GM23338 (cell line): ENCODE measurements at regions not wholly inside any gene's neighbourhood (a gene's known extent, or its start where the extent isn't known, plus 50 kb on each side); places are given as distances from the start of the nearest gene placed in this dataset.

ENCODE experiments used
- ATAC-seq: fragments of 200-7000 bp; cut with Tn5 transposase; 3 replicates; pipeline ENCODE4 v1.9.1; 2020
- DNase-seq: peaks from one replicate; pipeline ENCODE4 v3.0.0-alpha.2; 2015; ENCODE audit warnings: low spot score
- H2AFZ ChIP-seq: fragments of 200-600 bp; sonication (generic); 2 replicates; pipeline ENCODE4 v1.8.0; 2016; ENCODE audit warnings: antibody characterized with exemption, mild to moderate bottlenecking, moderate library complexity
- H3F3A ChIP-seq: fragments of 200-600 bp; sonication (generic); replicated peaks from 2 replicates; pipeline ENCODE4 v1.8.0; 2017; ENCODE audit warnings: antibody characterized with exemption, mixed run types, low read depth
- H3K27ac ChIP-seq: fragments of 200-600 bp; sonication (generic); 2 replicates; pipeline ENCODE4 v1.6.1; 2016; ENCODE audit warnings: low read depth
- H3K27me3 ChIP-seq: fragments of 200-600 bp; sonication (generic); 2 replicates; pipeline ENCODE4 v1.8.0; 2016; ENCODE audit warnings: mild to moderate bottlenecking, mixed run types, moderate library complexity; ENCODE audit not compliant: insufficient read depth
- H3K36me3 ChIP-seq: fragments of 200-600 bp; sonication (generic); 2 replicates; pipeline ENCODE4 v1.8.0; 2016; ENCODE audit warnings: mild to moderate bottlenecking; ENCODE audit not compliant: insufficient read depth
- H3K4me1 ChIP-seq: fragments of 200-600 bp; sonication (generic); 2 replicates; pipeline ENCODE4 v1.8.0; 2016; ENCODE audit warnings: mild to moderate bottlenecking, moderate library complexity; ENCODE audit not compliant: insufficient read depth
- H3K4me2 ChIP-seq: fragments of 200-600 bp; sonication (generic); 2 replicates; pipeline ENCODE4 v1.7.1; 2017; ENCODE audit warnings: mixed run types
- H3K4me3 ChIP-seq: fragments of 200-600 bp; sonication (generic); 2 replicates; pipeline ENCODE4 v1.6.1; 2016; ENCODE audit warnings: mixed run types
- H3K79me2 ChIP-seq: fragments of 200-600 bp; sonication (generic); replicated peaks from 2 replicates; pipeline ENCODE4 v1.8.0; 2017; ENCODE audit warnings: mild to moderate bottlenecking; ENCODE audit not compliant: insufficient read depth
- H3K9me2 ChIP-seq: fragments of 200-600 bp; sonication (generic); 2 replicates; pipeline ENCODE4 v1.8.0; 2017; ENCODE audit not compliant: insufficient read depth
- H4K20me1 ChIP-seq: fragments of 200-600 bp; sonication (generic); replicated peaks from 2 replicates; pipeline ENCODE4 v1.8.0; 2017; ENCODE audit warnings: mild to moderate bottlenecking; ENCODE audit not compliant: insufficient read depth
- H3K27ac Mint-ChIP-seq: 2 replicates; pipeline ENCODE4 v1.8.0; 2020; ENCODE audit warnings: inconsistent platforms, mild to moderate bottlenecking, moderate library complexity, mixed read lengths
- H3K27me3 Mint-ChIP-seq: 3 replicates; pipeline ENCODE4 v1.8.0; 2022; ENCODE audit warnings: low read depth, mild to moderate bottlenecking, moderate library complexity, mixed read lengths, inconsistent platforms; ENCODE audit not compliant: insufficient read depth, poor library complexity
- H3K36me3 Mint-ChIP-seq: 3 replicates; pipeline ENCODE4 v1.8.0; 2021; ENCODE audit warnings: low read depth, mild to moderate bottlenecking, inconsistent platforms, moderate library complexity, mixed read lengths
- H3K4me1 Mint-ChIP-seq: 3 replicates; pipeline ENCODE4 v1.8.0; 2020; ENCODE audit warnings: mild to moderate bottlenecking, inconsistent platforms, mixed read lengths
- H3K4me3 Mint-ChIP-seq: 3 replicates; pipeline ENCODE4 v1.8.0; 2021; ENCODE audit warnings: moderate library complexity, mild to moderate bottlenecking, inconsistent platforms, mixed read lengths
- H3K9me3 Mint-ChIP-seq: 3 replicates; pipeline ENCODE4 v1.8.0; 2020; ENCODE audit warnings: moderate library complexity, mild to moderate bottlenecking, inconsistent platforms, mixed read lengths
- CREB1 ChIP-seq: fragments of 250-450 bp; sonication (Bioruptor Pico); IDR thresholded peaks from 2 replicates; pipeline ENCODE4 v1.5.0; 2020; ENCODE audit warnings: low read depth, mild to moderate bottlenecking, moderate library complexity
- EZH2 ChIP-seq: fragments of 200-600 bp; sonication (generic); IDR thresholded peaks from one replicate; pipeline ENCODE4 v1.8.0; 2017; ENCODE audit warnings: antibody characterized with exemption, mild to moderate bottlenecking, low read depth; ENCODE audit not compliant: unreplicated experiment
- EZH2phosphoT487 ChIP-seq: fragments of 200-600 bp; sonication (generic); IDR thresholded peaks from one replicate; pipeline ENCODE4 v1.8.1; 2018; ENCODE audit warnings: antibody characterized with exemption; ENCODE audit not compliant: unreplicated experiment
- JUNB ChIP-seq: IDR thresholded peaks from one replicate; pipeline ENCODE4 v1.6.1; 2016; ENCODE audit warnings: antibody characterized with exemption; ENCODE audit not compliant: unreplicated experiment
- NANOG ChIP-seq: IDR thresholded peaks from 2 replicates; pipeline ENCODE4 v1.6.1; 2016; ENCODE audit warnings: antibody characterized with exemption, borderline replicate concordance
- POLR2AphosphoS5 ChIP-seq: IDR thresholded peaks from 2 replicates; pipeline ENCODE4 v1.6.1; 2016; ENCODE audit warnings: antibody characterized with exemption, low read depth
- STAT1 ChIP-seq: IDR thresholded peaks from one replicate; pipeline ENCODE4 v1.6.1; 2016; ENCODE audit warnings: antibody characterized with exemption; ENCODE audit not compliant: unreplicated experiment
- ZNF114 ChIP-seq: fragments of 250-450 bp; sonication (Bioruptor Pico); IDR thresholded peaks from 2 replicates; pipeline ENCODE4 v1.5.0; 2020; ENCODE audit warnings: mild to moderate bottlenecking, moderate library complexity
- ZNF331 ChIP-seq: fragments of 250-450 bp; sonication (Bioruptor Pico); IDR thresholded peaks from 2 replicates; pipeline ENCODE4 v1.5.0; 2020; ENCODE audit warnings: low read depth, mild to moderate bottlenecking, moderate library complexity
- TF ChIP-seq, protein P1 (sequence below), 2 experiments: fragments of 200-600 bp in 1 of 2; sonication (generic) in 1 of 2; conservative IDR thresholded peaks; 2 replicates each; pipeline versions ENCODE4 v1.5.1 to v1.6.1; 2016 to 2017; ENCODE audit warnings: antibody characterized with exemption in 2 of 2, low read depth in 2 of 2, mild to moderate bottlenecking in 2 of 2, moderate library complexity in 1 of 2
- TF ChIP-seq, protein P2 (sequence below): fragments of 250-450 bp; sonication (Bioruptor Pico); IDR thresholded peaks from 2 replicates; pipeline ENCODE4 v1.5.0; 2020; ENCODE audit warnings: mild to moderate bottlenecking, moderate library complexity

DNA sequence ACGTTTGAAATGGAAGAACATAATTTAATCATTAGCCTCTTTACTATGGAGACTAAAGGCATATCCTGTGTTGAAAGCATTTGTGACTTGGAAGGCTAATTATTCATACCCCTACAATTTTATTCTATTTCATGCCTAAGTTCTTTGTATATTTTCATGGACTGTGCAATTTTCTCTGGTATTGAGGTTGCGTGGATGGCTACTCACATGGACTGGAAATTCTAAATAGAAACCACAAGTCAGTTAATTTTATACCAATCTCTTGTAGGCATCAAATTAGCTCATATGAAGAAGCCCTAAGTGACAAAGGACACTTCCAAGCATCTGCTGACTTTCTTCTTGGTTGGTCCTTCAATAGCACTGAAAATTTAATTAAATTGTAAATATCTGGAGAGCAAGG, 1353.5 kb downstream of the ROBO1 start:
- H3K79me2 ChIP-seq = no peaks in the 10 kb centered on the region
- peaks cover 2% of the 10 kb centered on the region for H3K27me3 Mint-ChIP-seq
- H3K4me3 Mint-ChIP-seq = no peak overlapping the region
- no peak overlapping the region for H3K27ac ChIP-seq
- H3K4me2 ChIP-seq = no peak overlapping the region
- H3K27me3 ChIP-seq = no peaks in the 10 kb centered on the region
- no peaks in the 10 kb centered on the region for H3K36me3 ChIP-seq
- H3K4me3 ChIP-seq = no peak overlapping the region
- ATAC-seq (no peak), DNase-seq (no peak)
- no peak overlapping the region for H2AFZ ChIP-seq
- H3K4me1 ChIP-seq = no peaks in the 10 kb centered on the region; the same call in none of the 2 replicates
- 0 out of 2 replicates have a peak, but pooled peaks cover 3% of the 10 kb centered on the region for H3K9me2 ChIP-seq
- no peak overlapping the region for H3K27ac Mint-ChIP-seq
- TF ChIP-seq EZH2 (no peak), NANOG (no peak), POLR2AphosphoS5 (no peak), STAT1 (no peak), EZH2phosphoT487 (no peak), ZNF114 (CRISPR knock-in tag) (no peak), ZNF331 (no peak), JUNB (no peak), CREB1 (CRISPR knock-in tag) (no peak)
- TF ChIP-seq, protein P1, sequence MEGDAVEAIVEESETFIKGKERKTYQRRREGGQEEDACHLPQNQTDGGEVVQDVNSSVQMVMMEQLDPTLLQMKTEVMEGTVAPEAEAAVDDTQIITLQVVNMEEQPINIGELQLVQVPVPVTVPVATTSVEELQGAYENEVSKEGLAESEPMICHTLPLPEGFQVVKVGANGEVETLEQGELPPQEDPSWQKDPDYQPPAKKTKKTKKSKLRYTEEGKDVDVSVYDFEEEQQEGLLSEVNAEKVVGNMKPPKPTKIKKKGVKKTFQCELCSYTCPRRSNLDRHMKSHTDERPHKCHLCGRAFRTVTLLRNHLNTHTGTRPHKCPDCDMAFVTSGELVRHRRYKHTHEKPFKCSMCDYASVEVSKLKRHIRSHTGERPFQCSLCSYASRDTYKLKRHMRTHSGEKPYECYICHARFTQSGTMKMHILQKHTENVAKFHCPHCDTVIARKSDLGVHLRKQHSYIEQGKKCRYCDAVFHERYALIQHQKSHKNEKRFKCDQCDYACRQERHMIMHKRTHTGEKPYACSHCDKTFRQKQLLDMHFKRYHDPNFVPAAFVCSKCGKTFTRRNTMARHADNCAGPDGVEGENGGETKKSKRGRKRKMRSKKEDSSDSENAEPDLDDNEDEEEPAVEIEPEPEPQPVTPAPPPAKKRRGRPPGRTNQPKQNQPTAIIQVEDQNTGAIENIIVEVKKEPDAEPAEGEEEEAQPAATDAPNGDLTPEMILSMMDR (conservative IDR thresholded peaks at IDR 0.05; ENCODE audit: low read depth in 2 of 2) = no peak
- TF ChIP-seq, protein P2, sequence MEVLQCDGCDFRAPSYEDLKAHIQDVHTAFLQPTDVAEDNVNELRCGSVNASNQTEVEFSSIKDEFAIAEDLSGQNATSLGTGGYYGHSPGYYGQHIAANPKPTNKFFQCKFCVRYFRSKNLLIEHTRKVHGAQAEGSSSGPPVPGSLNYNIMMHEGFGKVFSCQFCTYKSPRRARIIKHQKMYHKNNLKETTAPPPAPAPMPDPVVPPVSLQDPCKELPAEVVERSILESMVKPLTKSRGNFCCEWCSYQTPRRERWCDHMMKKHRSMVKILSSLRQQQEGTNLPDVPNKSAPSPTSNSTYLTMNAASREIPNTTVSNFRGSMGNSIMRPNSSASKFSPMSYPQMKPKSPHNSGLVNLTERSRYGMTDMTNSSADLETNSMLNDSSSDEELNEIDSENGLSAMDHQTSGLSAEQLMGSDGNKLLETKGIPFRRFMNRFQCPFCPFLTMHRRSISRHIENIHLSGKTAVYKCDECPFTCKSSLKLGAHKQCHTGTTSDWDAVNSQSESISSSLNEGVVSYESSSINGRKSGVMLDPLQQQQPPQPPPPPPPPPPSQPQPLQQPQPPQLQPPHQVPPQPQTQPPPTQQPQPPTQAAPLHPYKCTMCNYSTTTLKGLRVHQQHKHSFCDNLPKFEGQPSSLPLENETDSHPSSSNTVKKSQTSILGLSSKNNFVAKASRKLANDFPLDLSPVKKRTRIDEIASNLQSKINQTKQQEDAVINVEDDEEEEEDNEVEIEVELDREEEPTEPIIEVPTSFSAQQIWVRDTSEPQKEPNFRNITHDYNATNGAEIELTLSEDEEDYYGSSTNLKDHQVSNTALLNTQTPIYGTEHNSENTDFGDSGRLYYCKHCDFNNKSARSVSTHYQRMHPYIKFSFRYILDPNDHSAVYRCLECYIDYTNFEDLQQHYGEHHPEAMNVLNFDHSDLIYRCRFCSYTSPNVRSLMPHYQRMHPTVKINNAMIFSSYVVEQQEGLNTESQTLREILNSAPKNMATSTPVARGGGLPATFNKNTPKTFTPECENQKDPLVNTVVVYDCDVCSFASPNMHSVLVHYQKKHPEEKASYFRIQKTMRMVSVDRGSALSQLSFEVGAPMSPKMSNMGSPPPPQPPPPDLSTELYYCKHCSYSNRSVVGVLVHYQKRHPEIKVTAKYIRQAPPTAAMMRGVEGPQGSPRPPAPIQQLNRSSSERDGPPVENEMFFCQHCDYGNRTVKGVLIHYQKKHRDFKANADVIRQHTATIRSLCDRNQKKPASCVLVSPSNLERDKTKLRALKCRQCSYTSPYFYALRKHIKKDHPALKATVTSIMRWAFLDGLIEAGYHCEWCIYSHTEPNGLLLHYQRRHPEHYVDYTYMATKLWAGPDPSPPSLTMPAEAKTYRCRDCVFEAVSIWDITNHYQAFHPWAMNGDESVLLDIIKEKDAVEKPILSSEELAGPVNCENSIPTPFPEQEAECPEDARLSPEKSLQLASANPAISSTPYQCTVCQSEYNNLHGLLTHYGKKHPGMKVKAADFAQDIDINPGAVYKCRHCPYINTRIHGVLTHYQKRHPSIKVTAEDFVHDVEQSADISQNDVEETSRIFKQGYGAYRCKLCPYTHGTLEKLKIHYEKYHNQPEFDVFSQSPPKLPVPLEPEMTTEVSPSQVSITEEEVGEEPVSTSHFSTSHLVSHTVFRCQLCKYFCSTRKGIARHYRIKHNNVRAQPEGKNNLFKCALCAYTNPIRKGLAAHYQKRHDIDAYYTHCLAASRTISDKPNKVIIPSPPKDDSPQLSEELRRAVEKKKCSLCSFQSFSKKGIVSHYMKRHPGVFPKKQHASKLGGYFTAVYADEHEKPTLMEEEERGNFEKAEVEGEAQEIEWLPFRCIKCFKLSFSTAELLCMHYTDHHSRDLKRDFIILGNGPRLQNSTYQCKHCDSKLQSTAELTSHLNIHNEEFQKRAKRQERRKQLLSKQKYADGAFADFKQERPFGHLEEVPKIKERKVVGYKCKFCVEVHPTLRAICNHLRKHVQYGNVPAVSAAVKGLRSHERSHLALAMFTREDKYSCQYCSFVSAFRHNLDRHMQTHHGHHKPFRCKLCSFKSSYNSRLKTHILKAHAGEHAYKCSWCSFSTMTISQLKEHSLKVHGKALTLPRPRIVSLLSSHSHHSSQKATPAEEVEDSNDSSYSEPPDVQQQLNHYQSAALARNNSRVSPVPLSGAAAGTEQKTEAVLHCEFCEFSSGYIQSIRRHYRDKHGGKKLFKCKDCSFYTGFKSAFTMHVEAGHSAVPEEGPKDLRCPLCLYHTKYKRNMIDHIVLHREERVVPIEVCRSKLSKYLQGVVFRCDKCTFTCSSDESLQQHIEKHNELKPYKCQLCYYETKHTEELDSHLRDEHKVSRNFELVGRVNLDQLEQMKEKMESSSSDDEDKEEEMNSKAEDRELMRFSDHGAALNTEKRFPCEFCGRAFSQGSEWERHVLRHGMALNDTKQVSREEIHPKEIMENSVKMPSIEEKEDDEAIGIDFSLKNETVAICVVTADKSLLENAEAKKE = no peak
- H3K4me1 Mint-ChIP-seq = peaks cover 2% of the 10 kb centered on the region; the same call in 1 of the 3 replicates
- no peaks in the 10 kb centered on the region for H4K20me1 ChIP-seq
- no peaks in the 10 kb centered on the region for H3K9me3 Mint-ChIP-seq
- no peaks in the 10 kb centered on the region for H3F3A ChIP-seq
- H3K36me3 Mint-ChIP-seq = no peaks in the 10 kb centered on the region
